Osteoblast (primary cell): ENCODE measurements at regions not wholly inside any gene's neighbourhood (a gene's known extent, or its start where the extent isn't known, plus 50 kb on each side); places are given as distances from the start of the nearest gene placed in this dataset.

Experiments
- DNase-seq: peaks from one replicate; pipeline ENCODE4 v3.0.0; 2011; ENCODE audit warnings: low spot score, mixed read lengths; ENCODE audit not compliant: insufficient read length; ENCODE audit errors: missing footprints
- H2AFZ ChIP-seq: 2 replicates; pipeline ENCODE4 v1.6.0; 2011; ENCODE audit warnings: mild to moderate bottlenecking, low read length
- H3K27ac ChIP-seq: 2 replicates; pipeline ENCODE4 v1.5.1; 2011; ENCODE audit warnings: mild to moderate bottlenecking, low read depth, low read length, moderate library complexity
- H3K27me3 ChIP-seq: 2 replicates; pipeline ENCODE4 v1.6.0; 2012; ENCODE audit warnings: mild to moderate bottlenecking, control low read depth, inconsistent platforms, low read length, moderate library complexity; ENCODE audit not compliant: insufficient read depth
- H3K36me3 ChIP-seq: 2 replicates; pipeline ENCODE4 v1.5.1; 2011; ENCODE audit warnings: mild to moderate bottlenecking, low read length, control low read depth, moderate library complexity; ENCODE audit not compliant: insufficient read depth
- H3K4me1 ChIP-seq: 2 replicates; pipeline ENCODE4 v1.5.1; 2011; ENCODE audit warnings: mild to moderate bottlenecking, low read length, control low read depth, moderate library complexity; ENCODE audit not compliant: insufficient read depth
- H3K4me2 ChIP-seq: 2 replicates; pipeline ENCODE4 v1.6.0; 2011; ENCODE audit warnings: mild to moderate bottlenecking, low read length; ENCODE audit not compliant: insufficient read depth
- H3K4me3 ChIP-seq: fragments of 200-600 bp; sonication (generic); 3 replicates; pipeline ENCODE4 v1.5.1; 2012; ENCODE audit warnings: mild to moderate bottlenecking, low read length, inconsistent platforms; ENCODE audit not compliant: insufficient read depth
- H3K79me2 ChIP-seq: 2 replicates; pipeline ENCODE4 v1.6.0; 2012; ENCODE audit warnings: mild to moderate bottlenecking, low read length, control low read depth, inconsistent platforms; ENCODE audit not compliant: insufficient read depth
- H3K9me3 ChIP-seq: 2 replicates; pipeline ENCODE4 v1.5.1; 2011; ENCODE audit warnings: low read depth, low read length, control low read depth
- H4K20me1 ChIP-seq: 2 replicates; pipeline ENCODE4 v1.6.0; 2012; ENCODE audit warnings: mild to moderate bottlenecking, low read length, control low read depth; ENCODE audit not compliant: insufficient read depth
- CTCF ChIP-seq: IDR thresholded peaks from 2 replicates; pipeline ENCODE4 v1.5.1; 2011; ENCODE audit warnings: mild to moderate bottlenecking, low read depth, low read length, moderate library complexity; ENCODE audit errors: extremely low read depth

GRCh38 chr5:2288466-2288865, 405.7 kb upstream of the IRX4 start:
- no peaks in the 10 kb centered on the region for H3K9me3 ChIP-seq
- no peak overlapping the region for H2AFZ ChIP-seq
- no peak overlapping the region for H3K4me3 ChIP-seq
- H3K27ac ChIP-seq = no peak overlapping the region
- TF ChIP-seq CTCF = no peak
- no peaks in the 10 kb centered on the region for H3K4me1 ChIP-seq
- no peak for DNase-seq
- no peaks in the 10 kb centered on the region for H3K36me3 ChIP-seq
- H3K79me2 ChIP-seq = no peaks in the 10 kb centered on the region
- no peaks in the 10 kb centered on the region for H3K27me3 ChIP-seq
- H4K20me1 ChIP-seq = no peaks in the 10 kb centered on the region
- no peak overlapping the region for H3K4me2 ChIP-seq

GRCh38 chr5:2286250-2286649, 403.5 kb upstream of the IRX4 start:
- Histone ChIP-seq H3K79me2 (no peaks in the 10 kb centered on the region), H3K27me3 (no peaks in the 10 kb centered on the region), H2AFZ (no peak overlapping the region), H4K20me1 (no peaks in the 10 kb centered on the region), H3K4me2 (no peak overlapping the region), H3K9me3 (no peaks in the 10 kb centered on the region), H3K27ac (no peak overlapping the region), H3K4me3 (no peak overlapping the region), H3K4me1 (no peaks in the 10 kb centered on the region), H3K36me3 (no peaks in the 10 kb centered on the region)
- TF ChIP-seq CTCF = no peak
- DNase-seq = no peak

- no peak for DNase-seq
- H3K4me2 ChIP-seq = no peak overlapping the region
- no peak overlapping the region for H2AFZ ChIP-seq
- no peaks in the 10 kb centered on the region for H4K20me1 ChIP-seq
- no peaks in the 10 kb centered on the region for H3K4me1 ChIP-seq
- H3K27me3 ChIP-seq = no peaks in the 10 kb centered on the region
- H3K4me3 ChIP-seq = no peak overlapping the region
- no peaks in the 10 kb centered on the region for H3K9me3 ChIP-seq
- no peaks in the 10 kb centered on the region for H3K79me2 ChIP-seq
- no peaks in the 10 kb centered on the region for H3K36me3 ChIP-seq
- no peak for TF ChIP-seq CTCF
- no peak overlapping the region for H3K27ac ChIP-seq
Measured at GRCh38 chr5:2284678-2285077, 402.0 kb upstream of the IRX4 start.

GRCh38 chr5:2283481-2284045, 400.8 kb upstream of the IRX4 start:
- no peaks in the 10 kb centered on the region for H4K20me1 ChIP-seq
- DNase-seq = no peak
- no peak for TF ChIP-seq CTCF
- H2AFZ ChIP-seq = no peak overlapping the region
- no peaks in the 10 kb centered on the region for H3K4me1 ChIP-seq
- H3K9me3 ChIP-seq = no peaks in the 10 kb centered on the region
- H3K27ac ChIP-seq = no peak overlapping the region
- no peaks in the 10 kb centered on the region for H3K27me3 ChIP-seq
- no peak overlapping the region for H3K4me3 ChIP-seq
- no peaks in the 10 kb centered on the region for H3K36me3 ChIP-seq
- no peak overlapping the region for H3K4me2 ChIP-seq
- no peaks in the 10 kb centered on the region for H3K79me2 ChIP-seq
